PC-9 (cell line): ENCODE measurements at regions not wholly inside any gene's neighbourhood (a gene's known extent, or its start where the extent isn't known, plus 50 kb on each side); places are given as distances from the start of the nearest gene placed in this dataset.

Source experiments
- CTCF ChIP-seq: fragments of 200-600 bp; sonication (generic); conservative IDR thresholded peaks from 2 replicates; pipeline ENCODE4 v1.6.1; 2017; ENCODE audit warnings: mixed run types, antibody characterized with exemption, mild to moderate bottlenecking, moderate library complexity
- EZH2 ChIP-seq: fragments of 200-600 bp; sonication (generic); IDR thresholded peaks from 2 replicates; pipeline ENCODE4 v1.8.0; 2017; ENCODE audit warnings: antibody characterized with exemption, low read depth

- TF ChIP-seq CTCF, result no peak
- TF ChIP-seq EZH2, result no peak
Observed at GRCh38 chr7:94813917-94814316, 93.5 kb upstream of the PPP1R9A start.
